ENCODE measurements at regions not wholly inside any gene's neighbourhood (a gene's known extent, or its start where the extent isn't known, plus 50 kb on each side); places are given as distances from the start of the nearest gene placed in this dataset.

DNA sequence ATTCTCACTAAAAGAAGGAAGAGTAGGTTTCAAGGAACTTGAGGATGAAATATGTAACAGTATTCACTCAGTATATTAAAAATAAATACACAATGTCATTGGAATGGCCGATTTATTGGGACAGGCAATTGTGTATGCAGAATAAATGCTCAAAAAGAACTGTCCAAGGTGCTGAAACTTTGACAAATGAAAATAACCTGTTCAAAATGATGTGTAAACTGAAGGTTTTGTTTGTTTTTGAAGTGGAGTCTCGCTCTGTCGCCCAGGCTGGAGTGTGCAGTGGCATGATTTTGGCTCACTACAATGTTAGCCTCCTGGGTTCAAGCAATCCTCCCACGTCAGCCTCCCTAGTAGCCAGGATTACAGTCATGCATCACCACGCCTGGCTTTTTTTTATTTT lies 318.7 kb upstream of the RBFOX1 start:
- TF ChIP-seq POLR2AphosphoS5 (IDR thresholded peaks at IDR 0.05; ENCODE audit: borderline replicate concordance, low read depth, low read length): no peak
- TF ChIP-seq EZH2 (IDR thresholded peaks at IDR 0.05): no peak
- TF ChIP-seq FOXP2 (optimal IDR thresholded peaks at IDR 0.05; ENCODE audit: control extremely low read depth, extremely low read length, insufficient read depth): no peak

Data from SK-N-MC (cell line).